Esophagus squamous epithelium (tissue), 4 donors: ENCODE measurements at regions not wholly inside any gene's neighbourhood (a gene's known extent, or its start where the extent isn't known, plus 50 kb on each side); places are given as distances from the start of the nearest gene placed in this dataset.

Experiments
- CTCF ChIP-seq, 6 experiments: fragments of 450-650 bp in 4 of 6; fragments of 200-600 bp in 2 of 6; sonication (generic) in 2 of 6; IDR thresholded peaks; one replicate each; pipeline ENCODE4 v1.5.1; 2016 to 2019; ENCODE audit warnings: antibody characterized with exemption in 6 of 6, mild to moderate bottlenecking in 4 of 6, moderate library complexity in 4 of 6
- POLR2A ChIP-seq, 4 donors: fragments of 450-650 bp; IDR thresholded peaks; one replicate each; pipeline ENCODE4 v1.6.1; 2017; ENCODE audit warnings: antibody characterized with exemption in 4 of 4, mild to moderate bottlenecking in 4 of 4, moderate library complexity in 3 of 4

- TF ChIP-seq CTCF (IDR thresholded peaks at IDR 0.05) (no peak), POLR2A (IDR thresholded peaks at IDR 0.05) (no peak)
Observed at GRCh38 chr7:57646219-57646900, 196.4 kb downstream of the ZNF716 start.
